Transverse colon (tissue), 4 donors: ENCODE measurements at regions not wholly inside any gene's neighbourhood (a gene's known extent, or its start where the extent isn't known, plus 50 kb on each side); places are given as distances from the start of the nearest gene placed in this dataset.
"Not testable (repeated sequence)": the region's sequence is repeated elsewhere in the genome, so short reads cannot be mapped to it uniquely, and the experiment has no call there.

Experiments
- DNase-seq: peaks from one replicate; pipeline ENCODE4 v3.0.0-alpha.2; 2019
- H3K27ac ChIP-seq, 4 donors: fragments of 200-600 bp; sonication (generic); 2 replicates each; pipeline ENCODE4 v1.5.1; 2016 to 2018; ENCODE audit warnings: inconsistent platforms in 4 of 4
- H3K27me3 ChIP-seq: fragments of 200-600 bp; sonication (generic); 2 replicates; pipeline ENCODE4 v1.5.1; 2017; ENCODE audit warnings: inconsistent platforms
- H3K36me3 ChIP-seq, 4 donors: fragments of 200-600 bp; sonication (generic); 2 replicates each; pipeline ENCODE4 v1.5.1; 2017 to 2019; ENCODE audit warnings: inconsistent platforms in 4 of 4
- H3K4me1 ChIP-seq, 4 donors: fragments of 200-600 bp; sonication (generic); 2 replicates each; pipeline ENCODE4 v1.5.1; 2017 to 2020; ENCODE audit warnings: inconsistent platforms in 4 of 4
- H3K4me3 ChIP-seq, 4 donors: fragments of 200-600 bp; sonication (generic); 1 replicate in 1 of 4; 2 replicates in 3 of 4; pipeline versions ENCODE4 v1.5.1 to v1.6.1; 2017 to 2019; ENCODE audit warnings: inconsistent platforms in 4 of 4
- H3K9me3 ChIP-seq, 2 donors: fragments of 200-600 bp; sonication (generic); 2 replicates each; pipeline ENCODE4 v1.5.1; 2017 to 2019; ENCODE audit warnings: inconsistent platforms in 2 of 2
- CTCF ChIP-seq, 5 experiments: fragments of 200-600 bp in 3 of 5; fragments of 450-650 bp in 2 of 5; sonication (generic) in 3 of 5; IDR thresholded peaks; 1 replicate in 2 of 5; 2 replicates in 3 of 5; pipeline ENCODE4 v1.5.1; 2016 to 2017; ENCODE audit warnings: antibody characterized with exemption in 5 of 5, inconsistent platforms in 3 of 5, mild to moderate bottlenecking in 2 of 5, moderate library complexity in 1 of 5
- EP300 ChIP-seq: sonication (generic); formaldehyde crosslinking; IDR thresholded peaks from one replicate; pipeline ENCODE4 v1.6.1; 2017; ENCODE audit warnings: antibody characterized with exemption, low read depth
- POLR2A ChIP-seq: fragments of 450-650 bp; IDR thresholded peaks from one replicate; pipeline ENCODE4 v1.6.1; 2016; ENCODE audit warnings: antibody characterized with exemption, mild to moderate bottlenecking, moderate library complexity
- POLR2AphosphoS5 ChIP-seq, 3 donors: sonication (generic); formaldehyde crosslinking; IDR thresholded peaks; one replicate each; pipeline ENCODE4 v1.6.1; 2016; ENCODE audit warnings: antibody characterized with exemption in 3 of 3
- WGBS, 2 donors: methylation state at CpG; one replicate each; pipeline ENCODE4 v1.1.5; 2018; ENCODE audit warnings: low coverage in 1 of 2; 5-methylcytosine and 5-hydroxymethylcytosine counted together
- in situ Hi-C, 4 donors: fragments of 200-750 bp; cut with MboI; loops; one replicate each; pipeline versions ENCODE4 v1.15.0 to v1.15.1; 2017; ENCODE audit warnings: low sequenced_read_pairs in 3 of 4, low pct_ligation_motif_present in 1 of 4, low pct_unique_long_range_greater_than_20kb in 1 of 4
- intact Hi-C: fragments of 100-400 bp; cut with DNase I; formaldehyde crosslinking; loops from one replicate; pipeline ENCODE4 v1.15.1; 2023; ENCODE audit warnings: low total_unique reads

- no peak overlapping the region for H3K27ac ChIP-seq
- TF ChIP-seq EP300 (no peak), POLR2AphosphoS5 (IDR thresholded peaks at IDR 0.05) (no peak), CTCF (IDR thresholded peaks at IDR 0.05) (no peak), POLR2A (no peak)
- H3K36me3 ChIP-seq: no peaks in the 10 kb centered on the region
- H3K4me3 ChIP-seq: no peak overlapping the region
- in situ Hi-C loops (no loop called here), intact Hi-C loops (no loop called here)
- H3K27me3 ChIP-seq: no peaks in the 10 kb centered on the region
- 50 to 63% methylated on average over 1 of the region's 1 CpG for WGBS, 2 donors
- H3K4me1 ChIP-seq: no peaks in the 10 kb centered on the region
- H3K9me3 ChIP-seq: peaks cover 0 to 4% of the 10 kb centered on the region in 2 donors
- no peak for DNase-seq
These were observed 722.6 kb downstream of the METTL4 start for GRCh38 chr18:1848716-1849115.

- in situ Hi-C loops: no loop called here
- H3K4me1 ChIP-seq: no peaks in the 10 kb centered on the region
- intact Hi-C loops: no loop called here
- no peaks in the 10 kb centered on the region for H3K36me3 ChIP-seq
- no peak overlapping the region for H3K27ac ChIP-seq
- TF ChIP-seq POLR2A: no peak
- no peak for TF ChIP-seq POLR2AphosphoS5 (IDR thresholded peaks at IDR 0.05)
- TF ChIP-seq CTCF (IDR thresholded peaks at IDR 0.05): no peak
- no peak for TF ChIP-seq EP300
- DNase-seq: no peak
- peaks cover 0 to 4% of the 10 kb centered on the region in 2 donors for H3K9me3 ChIP-seq
- H3K27me3 ChIP-seq: no peaks in the 10 kb centered on the region
- WGBS, 2 donors: 71 to 84% methylated on average over 6 of the region's 6 CpGs
- H3K4me3 ChIP-seq: no peak overlapping the region
These were observed 721.9 kb downstream of the METTL4 start for GRCh38 chr18:1849386-1849785.

GRCh38 chr18:1857281-1857680, 714.0 kb downstream of the METTL4 start:
- H3K36me3 ChIP-seq, H3K27me3 ChIP-seq, H3K4me1 ChIP-seq, intact Hi-C loops, H3K27ac ChIP-seq, DNase-seq, in situ Hi-C loops, H3K9me3 ChIP-seq, H3K4me3 ChIP-seq: not testable (repeated sequence)
- WGBS, 2 donors: 68% methylated on average over 2 of the region's 2 CpGs; no CpG with 5 or more reads in 1 of the 2 donors

- Histone ChIP-seq H3K4me1 (no peaks in the 10 kb centered on the region), H3K27me3 (no peaks in the 10 kb centered on the region), H3K27ac (no peak overlapping the region), H3K9me3 (peaks cover 0 to 9% of the 10 kb centered on the region in 2 donors), H3K36me3 (no peaks in the 10 kb centered on the region), H3K4me3 (no peak overlapping the region)
- WGBS, 2 donors: 80 to 94% methylated on average over 1 to 2 of the region's 2 CpGs
- DNase-seq: no peak
- intact Hi-C loops (no loop called here), in situ Hi-C loops (no loop called here)
- TF ChIP-seq EP300 (no peak), POLR2AphosphoS5 (IDR thresholded peaks at IDR 0.05) (no peak), POLR2A (no peak), CTCF (IDR thresholded peaks at IDR 0.05) (no peak)
These were observed 709.8 kb downstream of the METTL4 start for GRCh38 chr18:1861473-1861872.

GRCh38 chr18:1865869-1866268, 705.4 kb downstream of the METTL4 start:
- H3K9me3 ChIP-seq: peaks cover 0 to 9% of the 10 kb centered on the region in 2 donors
- H3K36me3 ChIP-seq: no peaks in the 10 kb centered on the region
- no peak for DNase-seq
- in situ Hi-C loops: no loop called here
- 74% methylated on average over 3 of the region's 3 CpGs; no CpG with 5 or more reads in 1 of the 2 donors for WGBS, 2 donors
- no peak overlapping the region for H3K4me3 ChIP-seq
- H3K27ac ChIP-seq: no peak overlapping the region
- TF ChIP-seq EP300 (no peak), POLR2A (no peak), POLR2AphosphoS5 (IDR thresholded peaks at IDR 0.05) (no peak), CTCF (IDR thresholded peaks at IDR 0.05) (no peak)
- no peaks in the 10 kb centered on the region for H3K4me1 ChIP-seq
- no peaks in the 10 kb centered on the region for H3K27me3 ChIP-seq
- intact Hi-C loops: no loop called here
